ENCODE measurements at regions not wholly inside any gene's neighbourhood (a gene's known extent, or its start where the extent isn't known, plus 50 kb on each side); places are given as distances from the start of the nearest gene placed in this dataset.
A peak's percentile ranks its signal among the peaks of the same experiment; 100 is the strongest.

GRCh38 chrX:98548519-98548918 lies 1664.8 kb downstream of the RPA4 start:
- Histone ChIP-seq H3K9me3 (ENCODE audit: control insufficient read depth in 2 of 3, insufficient read depth in 1 of 3, low read length in 3 of 3) (no peaks in the 10 kb centered on the region), H3K27ac (ENCODE audit: low read depth in 2 of 2, low read length in 2 of 2) (no peak overlapping the region), H3K9ac (ENCODE audit: low read length in 3 of 3) (no peak overlapping the region), H3K4me1 (ENCODE audit: control insufficient read depth in 2 of 3, insufficient read depth in 2 of 3, low read depth in 1 of 3, low read length in 3 of 3) (no peaks in the 10 kb centered on the region), H3K4me3 (ENCODE audit: low read length in 3 of 3) (no peak overlapping the region), H3K36me3 (ENCODE audit: control insufficient read depth in 2 of 3, insufficient read depth in 3 of 3, low read length in 3 of 3) (no peaks in the 10 kb centered on the region), H3K27me3 (ENCODE audit: control insufficient read depth, insufficient read depth, low read length) (no peaks in the 10 kb centered on the region)
- DNase-seq: no peak
- intact Hi-C loops (cut with DNase I): no loop called here
- no peak for FAIRE-seq
- TF ChIP-seq CTCF (IDR thresholded peaks at IDR 0.05; ENCODE audit: borderline replicate concordance, extremely low read depth, insufficient read depth): no peak

- no peak overlapping the region for H3K9ac ChIP-seq (ENCODE audit: low read length in 3 of 3)
- DNase-seq: no peak
- intact Hi-C loops (cut with DNase I): no loop called here
- no peak overlapping the region for H3K4me3 ChIP-seq (ENCODE audit: low read length in 3 of 3)
- H3K9me3 ChIP-seq (ENCODE audit: control insufficient read depth in 2 of 3, insufficient read depth in 1 of 3, low read length in 3 of 3): no peaks in the 10 kb centered on the region
- H3K36me3 ChIP-seq (ENCODE audit: control insufficient read depth in 2 of 3, insufficient read depth in 3 of 3, low read length in 3 of 3): no peaks in the 10 kb centered on the region
- H3K27ac ChIP-seq (ENCODE audit: low read depth in 2 of 2, low read length in 2 of 2): no peak overlapping the region
- peak; percentile 90 for FAIRE-seq
- TF ChIP-seq CTCF (IDR thresholded peaks at IDR 0.05; ENCODE audit: borderline replicate concordance, extremely low read depth, insufficient read depth): no peak
- H3K27me3 ChIP-seq (ENCODE audit: control insufficient read depth, insufficient read depth, low read length): no peaks in the 10 kb centered on the region
- H3K4me1 ChIP-seq (ENCODE audit: control insufficient read depth in 2 of 3, insufficient read depth in 2 of 3, low read depth in 1 of 3, low read length in 3 of 3): no peaks in the 10 kb centered on the region
Observed at GRCh38 chrX:98568795-98569194, 1685.1 kb downstream of the RPA4 start.

GRCh38 chrX:98605941-98606340 lies 1722.2 kb downstream of the RPA4 start:
- FAIRE-seq (no peak), DNase-seq (no peak)
- no peaks in the 10 kb centered on the region for H3K27me3 ChIP-seq (ENCODE audit: control insufficient read depth, insufficient read depth, low read length)
- no peak overlapping the region for H3K9ac ChIP-seq (ENCODE audit: low read length in 3 of 3)
- H3K27ac ChIP-seq (ENCODE audit: low read depth in 2 of 2, low read length in 2 of 2): no peak overlapping the region
- H3K9me3 ChIP-seq (ENCODE audit: control insufficient read depth in 2 of 3, insufficient read depth in 1 of 3, low read length in 3 of 3): no peaks in the 10 kb centered on the region
- no peak for TF ChIP-seq CTCF (IDR thresholded peaks at IDR 0.05; ENCODE audit: borderline replicate concordance, extremely low read depth, insufficient read depth)
- intact Hi-C loops (cut with DNase I): no loop called here
- no peak overlapping the region for H3K4me3 ChIP-seq (ENCODE audit: low read length in 3 of 3)
- H3K36me3 ChIP-seq (ENCODE audit: control insufficient read depth in 2 of 3, insufficient read depth in 3 of 3, low read length in 3 of 3): no peaks in the 10 kb centered on the region
- no peaks in the 10 kb centered on the region for H3K4me1 ChIP-seq (ENCODE audit: control insufficient read depth in 2 of 3, insufficient read depth in 2 of 3, low read depth in 1 of 3, low read length in 3 of 3)

- no peaks in the 10 kb centered on the region for H3K36me3 ChIP-seq (ENCODE audit: control insufficient read depth in 2 of 3, insufficient read depth in 3 of 3, low read length in 3 of 3)
- H3K4me1 ChIP-seq (ENCODE audit: control insufficient read depth in 2 of 3, insufficient read depth in 2 of 3, low read depth in 1 of 3, low read length in 3 of 3): no peaks in the 10 kb centered on the region
- no peaks in the 10 kb centered on the region for H3K27me3 ChIP-seq (ENCODE audit: control insufficient read depth, insufficient read depth, low read length)
- DNase-seq (peak in 3 of 5 donors; percentile 10 to 45 (median 27)), FAIRE-seq (no peak)
- TF ChIP-seq CTCF (IDR thresholded peaks at IDR 0.05; ENCODE audit: borderline replicate concordance, extremely low read depth, insufficient read depth): no peak
- no peak overlapping the region for H3K9ac ChIP-seq (ENCODE audit: low read length in 3 of 3)
- intact Hi-C loops (cut with DNase I): no loop called here
- no peak overlapping the region for H3K27ac ChIP-seq (ENCODE audit: low read depth in 2 of 2, low read length in 2 of 2)
- no peaks in the 10 kb centered on the region for H3K9me3 ChIP-seq (ENCODE audit: control insufficient read depth in 2 of 3, insufficient read depth in 1 of 3, low read length in 3 of 3)
- no peak overlapping the region for H3K4me3 ChIP-seq (ENCODE audit: low read length in 3 of 3)
Observed at GRCh38 chrX:98607739-98608138, 1724.0 kb downstream of the RPA4 start.

Data from kidney (tissue), 13 donors.